Neural crest cell (in vitro differentiated cells): ENCODE measurements at regions not wholly inside any gene's neighbourhood (a gene's known extent, or its start where the extent isn't known, plus 50 kb on each side); places are given as distances from the start of the nearest gene placed in this dataset.

Source experiments
- DNase-seq: peaks from one replicate; pipeline ENCODE4 v3.0.0; 2021; ENCODE audit warnings: low read depth, mixed read lengths, low spot score
- H3K27ac Mint-ChIP-seq: one replicate; pipeline ENCODE4 v1.8.0; 2021; ENCODE audit warnings: mild to moderate bottlenecking, mixed read lengths; ENCODE audit not compliant: unreplicated experiment
- H3K27me3 Mint-ChIP-seq: 2 replicates; pipeline ENCODE4 v1.8.0; 2021; ENCODE audit warnings: low read depth, mild to moderate bottlenecking, mixed read lengths
- H3K36me3 Mint-ChIP-seq: 2 replicates; pipeline ENCODE4 v1.8.0; 2021; ENCODE audit warnings: low read depth, mild to moderate bottlenecking, mixed read lengths
- H3K4me1 Mint-ChIP-seq: 2 replicates; pipeline ENCODE4 v1.8.0; 2021; ENCODE audit warnings: mixed read lengths
- H3K4me3 Mint-ChIP-seq: one replicate; pipeline ENCODE4 v1.8.0; 2021; ENCODE audit warnings: mild to moderate bottlenecking, mixed read lengths
- H3K9me3 Mint-ChIP-seq: 2 replicates; pipeline ENCODE4 v1.8.0; 2021; ENCODE audit warnings: mixed read lengths
- CTCF ChIP-seq: fragments of 200-600 bp; sonication (generic); conservative IDR thresholded peaks from 2 replicates; pipeline ENCODE4 v1.5.0; 2021; ENCODE audit warnings: antibody characterized with exemption, mild to moderate bottlenecking

DNA sequence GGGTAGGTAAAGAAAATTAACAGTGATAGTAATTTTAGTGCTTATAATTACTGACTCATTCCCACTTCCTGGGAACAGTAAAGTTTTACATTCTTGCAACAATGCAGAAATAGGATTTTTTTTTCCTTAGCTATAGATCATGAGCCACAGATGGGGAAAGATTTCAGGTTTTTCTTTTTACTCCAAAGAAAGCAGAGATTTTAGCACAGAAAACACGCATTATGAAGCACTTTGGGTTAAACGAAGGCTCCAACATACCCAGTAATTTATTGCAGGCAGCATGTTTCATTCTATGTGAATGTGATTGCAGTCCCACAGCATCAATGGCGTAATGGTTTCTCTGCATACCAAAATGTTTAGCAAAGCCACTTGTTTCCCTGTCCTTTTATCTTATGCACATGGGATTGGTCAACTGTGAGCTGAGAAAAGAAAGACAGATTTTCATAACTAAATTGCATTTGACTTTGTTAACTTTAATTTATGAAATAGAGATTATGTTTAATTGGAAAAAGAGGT lies 124.6 kb upstream of the E2F7 start:
- Mint-ChIP-seq H3K9me3 (no peaks in the 10 kb centered on the region), H3K4me1 (no peaks in the 10 kb centered on the region), H3K4me3 (no peak overlapping the region), H3K27me3 (no peaks in the 10 kb centered on the region), H3K36me3 (no peaks in the 10 kb centered on the region), H3K27ac (no peak overlapping the region)
- DNase-seq: no peak
- no peak for TF ChIP-seq CTCF

- no peak for DNase-seq
- Mint-ChIP-seq H3K27ac (no peak overlapping the region), H3K36me3 (no peaks in the 10 kb centered on the region), H3K4me1 (no peaks in the 10 kb centered on the region), H3K9me3 (no peaks in the 10 kb centered on the region), H3K27me3 (no peaks in the 10 kb centered on the region), H3K4me3 (no peak overlapping the region)
- TF ChIP-seq CTCF: no peak
Measured at GRCh38 chr12:77189458-77189857, 124.1 kb upstream of the E2F7 start.

GRCh38 chr12:77179515-77179914 lies 114.1 kb upstream of the E2F7 start:
- Mint-ChIP-seq H3K27ac (no peak overlapping the region), H3K4me3 (no peak overlapping the region), H3K9me3 (peaks cover 9% of the 10 kb centered on the region), H3K4me1 (no peaks in the 10 kb centered on the region), H3K36me3 (peaks cover 8% of the 10 kb centered on the region), H3K27me3 (no peaks in the 10 kb centered on the region)
- TF ChIP-seq CTCF: no peak
- no peak for DNase-seq

- peaks cover 12% of the 10 kb centered on the region for H3K4me1 Mint-ChIP-seq
- no peak for TF ChIP-seq CTCF
- no peaks in the 10 kb centered on the region for H3K27me3 Mint-ChIP-seq
- H3K27ac Mint-ChIP-seq: no peak overlapping the region
- H3K36me3 Mint-ChIP-seq: no peaks in the 10 kb centered on the region
- no peak for DNase-seq
- no peak overlapping the region for H3K4me3 Mint-ChIP-seq
- H3K9me3 Mint-ChIP-seq: no peaks in the 10 kb centered on the region
Measured at GRCh38 chr12:77167801-77168200, 102.4 kb upstream of the E2F7 start.

- H3K4me1 Mint-ChIP-seq: peaks cover 13% of the 10 kb centered on the region
- H3K9me3 Mint-ChIP-seq: no peaks in the 10 kb centered on the region
- no peak overlapping the region for H3K27ac Mint-ChIP-seq
- TF ChIP-seq CTCF: no peak
- H3K27me3 Mint-ChIP-seq: no peaks in the 10 kb centered on the region
- DNase-seq: no peak
- H3K36me3 Mint-ChIP-seq: no peaks in the 10 kb centered on the region
- no peak overlapping the region for H3K4me3 Mint-ChIP-seq
Measured at GRCh38 chr12:77166696-77167095, 101.3 kb upstream of the E2F7 start.
